Activated naive CD8-positive, alpha-beta T cell treated with anti-CD3 and anti-CD28 coated beads for 36 hours (primary cell): ENCODE measurements at regions not wholly inside any gene's neighbourhood (a gene's known extent, or its start where the extent isn't known, plus 50 kb on each side); places are given as distances from the start of the nearest gene placed in this dataset.

ENCODE experiments used
- DNase-seq: peaks from one replicate; pipeline ENCODE4 v3.0.0; 2021
- H3K27ac Mint-ChIP-seq: one replicate; pipeline ENCODE4 v1.8.0; 2022; ENCODE audit warnings: mild to moderate bottlenecking, moderate library complexity, mixed read lengths
- H3K27me3 Mint-ChIP-seq: one replicate; pipeline ENCODE4 v1.8.0; 2022; ENCODE audit warnings: mild to moderate bottlenecking, mixed read lengths
- H3K36me3 Mint-ChIP-seq: one replicate; pipeline ENCODE4 v1.8.0; 2021; ENCODE audit warnings: mild to moderate bottlenecking, mixed read lengths
- H3K4me1 Mint-ChIP-seq: one replicate; pipeline ENCODE4 v1.8.0; 2021; ENCODE audit warnings: mixed read lengths
- H3K4me3 Mint-ChIP-seq: one replicate; pipeline ENCODE4 v1.8.0; 2022; ENCODE audit warnings: mild to moderate bottlenecking, moderate library complexity, mixed read lengths
- H3K9me3 Mint-ChIP-seq: one replicate; pipeline ENCODE4 v1.8.0; 2022; ENCODE audit warnings: mixed read lengths

GRCh38 chr21:23308741-23309140 is 2298.5 kb downstream of the MRPL39 start:
- H3K9me3 Mint-ChIP-seq = no peaks in the 10 kb centered on the region

GRCh38 chr21:23307065-23307464 is 2300.2 kb downstream of the MRPL39 start:
- no peaks in the 10 kb centered on the region for H3K4me1 Mint-ChIP-seq
- H3K27ac Mint-ChIP-seq = no peak overlapping the region
- peaks cover 1% of the 10 kb centered on the region for H3K9me3 Mint-ChIP-seq
- H3K4me3 Mint-ChIP-seq = no peak overlapping the region
- DNase-seq = no peak
- no peaks in the 10 kb centered on the region for H3K36me3 Mint-ChIP-seq
- no peaks in the 10 kb centered on the region for H3K27me3 Mint-ChIP-seq

More at GRCh38 chr21:23308741-23309140, 2298.5 kb downstream of the MRPL39 start:
- Mint-ChIP-seq H3K27me3 (no peaks in the 10 kb centered on the region), H3K4me1 (no peaks in the 10 kb centered on the region), H3K27ac (no peak overlapping the region), H3K36me3 (no peaks in the 10 kb centered on the region), H3K4me3 (no peak overlapping the region)
- no peak for DNase-seq

GRCh38 chr21:23292292-23292691 is 2294.1 kb downstream of the NCAM2 start:
- H3K27me3 Mint-ChIP-seq = no peaks in the 10 kb centered on the region
- no peak for DNase-seq
- H3K36me3 Mint-ChIP-seq = no peaks in the 10 kb centered on the region
- no peak overlapping the region for H3K27ac Mint-ChIP-seq
- peaks cover 4% of the 10 kb centered on the region for H3K9me3 Mint-ChIP-seq
- no peaks in the 10 kb centered on the region for H3K4me1 Mint-ChIP-seq
- H3K4me3 Mint-ChIP-seq = no peak overlapping the region

- H3K4me1 Mint-ChIP-seq = no peaks in the 10 kb centered on the region
- no peaks in the 10 kb centered on the region for H3K36me3 Mint-ChIP-seq
- H3K27me3 Mint-ChIP-seq = no peaks in the 10 kb centered on the region
- no peak overlapping the region for H3K4me3 Mint-ChIP-seq
- DNase-seq = no peak
- no peak overlapping the region for H3K27ac Mint-ChIP-seq
- H3K9me3 Mint-ChIP-seq = peaks cover 3% of the 10 kb centered on the region
Measured at GRCh38 chr21:23281917-23282316, 2283.7 kb downstream of the NCAM2 start.

GRCh38 chr21:23249760-23250159 is 2251.6 kb downstream of the NCAM2 start:
- H3K9me3 Mint-ChIP-seq = no peaks in the 10 kb centered on the region
- H3K36me3 Mint-ChIP-seq = no peaks in the 10 kb centered on the region
- no peaks in the 10 kb centered on the region for H3K4me1 Mint-ChIP-seq
- H3K4me3 Mint-ChIP-seq = no peak overlapping the region
- no peak overlapping the region for H3K27ac Mint-ChIP-seq
- H3K27me3 Mint-ChIP-seq = no peaks in the 10 kb centered on the region
- no peak for DNase-seq

GRCh38 chr21:23247334-23247733 is 2249.1 kb downstream of the NCAM2 start:
- Mint-ChIP-seq H3K27me3 (no peaks in the 10 kb centered on the region), H3K4me3 (no peak overlapping the region), H3K9me3 (no peaks in the 10 kb centered on the region), H3K4me1 (no peaks in the 10 kb centered on the region), H3K36me3 (no peaks in the 10 kb centered on the region), H3K27ac (no peak overlapping the region)
- no peak for DNase-seq

- no peaks in the 10 kb centered on the region for H3K36me3 Mint-ChIP-seq
- H3K4me3 Mint-ChIP-seq = no peak overlapping the region
- no peak overlapping the region for H3K27ac Mint-ChIP-seq
- DNase-seq = no peak
- no peaks in the 10 kb centered on the region for H3K9me3 Mint-ChIP-seq
- H3K27me3 Mint-ChIP-seq = no peaks in the 10 kb centered on the region
- H3K4me1 Mint-ChIP-seq = no peaks in the 10 kb centered on the region
Measured at GRCh38 chr21:23245255-23245654, 2247.0 kb downstream of the NCAM2 start.

- Mint-ChIP-seq H3K27ac (no peak overlapping the region), H3K4me3 (no peak overlapping the region), H3K9me3 (no peaks in the 10 kb centered on the region), H3K36me3 (no peaks in the 10 kb centered on the region), H3K27me3 (no peaks in the 10 kb centered on the region), H3K4me1 (no peaks in the 10 kb centered on the region)
- no peak for DNase-seq
Measured at GRCh38 chr21:23223882-23224281, 2225.7 kb downstream of the NCAM2 start.

- Mint-ChIP-seq H3K4me3 (no peak overlapping the region), H3K27ac (no peak overlapping the region), H3K36me3 (no peaks in the 10 kb centered on the region), H3K9me3 (no peaks in the 10 kb centered on the region), H3K4me1 (no peaks in the 10 kb centered on the region), H3K27me3 (no peaks in the 10 kb centered on the region)
- DNase-seq = no peak
Measured at GRCh38 chr21:23218667-23219066, 2220.5 kb downstream of the NCAM2 start.

- DNase-seq = no peak
- no peak overlapping the region for H3K4me3 Mint-ChIP-seq
Measured at GRCh38 chr21:23217597-23217996, 2219.4 kb downstream of the NCAM2 start.

GRCh38 chr21:23215261-23215660 is 2217.1 kb downstream of the NCAM2 start:
- DNase-seq = no peak
- Mint-ChIP-seq H3K36me3 (no peaks in the 10 kb centered on the region), H3K27ac (no peak overlapping the region), H3K4me3 (no peak overlapping the region), H3K9me3 (no peaks in the 10 kb centered on the region), H3K27me3 (no peaks in the 10 kb centered on the region), H3K4me1 (no peaks in the 10 kb centered on the region)

More at GRCh38 chr21:23217597-23217996, 2219.4 kb downstream of the NCAM2 start:
- no peaks in the 10 kb centered on the region for H3K27me3 Mint-ChIP-seq
- no peaks in the 10 kb centered on the region for H3K4me1 Mint-ChIP-seq
- H3K36me3 Mint-ChIP-seq = no peaks in the 10 kb centered on the region
- H3K27ac Mint-ChIP-seq = no peak overlapping the region
- H3K9me3 Mint-ChIP-seq = no peaks in the 10 kb centered on the region
